HG02763 (cell line): ENCODE measurements at regions not wholly inside any gene's neighbourhood (a gene's known extent, or its start where the extent isn't known, plus 50 kb on each side); places are given as distances from the start of the nearest gene placed in this dataset.
"Not testable (repeated sequence)": the region's sequence is repeated elsewhere in the genome, so short reads cannot be mapped to it uniquely, and the experiment has no call there.

Experiments
- ATAC-seq: cut with Tn5 transposase; IDR thresholded peaks from one replicate; pipeline ENCODE4 v1.9.1; 2021; ENCODE audit warnings: mild to moderate bottlenecking, moderate library complexity; ENCODE audit not compliant: unreplicated experiment

- no peak for ATAC-seq
These were observed 126.9 kb upstream of the SLC7A14 start for GRCh38 chr3:170712798-170713197.

GRCh38 chr3:170712336-170712735, 126.5 kb upstream of the SLC7A14 start:
- ATAC-seq = no peak

GRCh38 chr3:170711786-170712185, 125.9 kb upstream of the SLC7A14 start:
- ATAC-seq = no peak

GRCh38 chr3:170709046-170709445, 123.2 kb upstream of the SLC7A14 start:
- no peak for ATAC-seq

- no peak for ATAC-seq
These were observed 122.0 kb upstream of the SLC7A14 start for GRCh38 chr3:170707899-170708298.

- ATAC-seq = no peak
These were observed 119.3 kb upstream of the SLC7A14 start for GRCh38 chr3:170705131-170705530.

GRCh38 chr3:170703121-170703588, 117.3 kb upstream of the SLC7A14 start:
- no peak for ATAC-seq

GRCh38 chr3:170701696-170702678, 116.1 kb upstream of the SLC7A14 start:
- ATAC-seq = no peak

GRCh38 chr3:170700054-170700404, 114.2 kb upstream of the SLC7A14 start:
- no peak for ATAC-seq

- no peak for ATAC-seq
These were observed 113.5 kb upstream of the SLC7A14 start for GRCh38 chr3:170699158-170700053.

- ATAC-seq = no peak
These were observed 112.0 kb upstream of the SLC7A14 start for GRCh38 chr3:170697908-170698307.

- ATAC-seq = no peak
These were observed 111.3 kb upstream of the SLC7A14 start for GRCh38 chr3:170697131-170697530.

- ATAC-seq = no peak
These were observed 109.7 kb upstream of the SLC7A14 start for GRCh38 chr3:170695486-170696064.

- ATAC-seq = no peak
These were observed 106.8 kb upstream of the SLC7A14 start for GRCh38 chr3:170692720-170693119.

- no peak for ATAC-seq
These were observed 104.7 kb upstream of the SLC7A14 start for GRCh38 chr3:170690661-170690981.

GRCh38 chr3:170689893-170690660, 104.2 kb upstream of the SLC7A14 start:
- ATAC-seq = peak; percentile 64

- no peak for ATAC-seq
These were observed 103.5 kb upstream of the SLC7A14 start for GRCh38 chr3:170689296-170689829.

- not testable (repeated sequence) for ATAC-seq
These were observed 102.3 kb upstream of the SLC7A14 start for GRCh38 chr3:170688222-170688621.

GRCh38 chr3:170680593-170680992, 94.7 kb upstream of the SLC7A14 start:
- no peak for ATAC-seq

GRCh38 chr3:170679190-170679589, 93.3 kb upstream of the SLC7A14 start:
- no peak for ATAC-seq
